GM19455 (cell line): ENCODE measurements at regions not wholly inside any gene's neighbourhood (a gene's known extent, or its start where the extent isn't known, plus 50 kb on each side); places are given as distances from the start of the nearest gene placed in this dataset.
"Not testable (repeated sequence)": the region's sequence is repeated elsewhere in the genome, so short reads cannot be mapped to it uniquely, and the experiment has no call there.

Experiments used
- ATAC-seq: cut with Tn5 transposase; IDR thresholded peaks from one replicate; pipeline ENCODE4 v1.9.1; 2021; ENCODE audit not compliant: unreplicated experiment

GRCh38 chr4:33073811-33074210 is 2353.6 kb downstream of the PCDH7 start:
- ATAC-seq = no peak

- ATAC-seq = no peak
Measured at GRCh38 chr4:33078145-33078544, 2358.0 kb downstream of the PCDH7 start.

- ATAC-seq = no peak
Measured at GRCh38 chr4:33080275-33080674, 2360.1 kb downstream of the PCDH7 start.

- no peak for ATAC-seq
Measured at GRCh38 chr4:33085709-33086108, 2365.5 kb downstream of the PCDH7 start.

GRCh38 chr4:33086331-33086925 is 2366.3 kb downstream of the PCDH7 start:
- no peak for ATAC-seq

GRCh38 chr4:33088713-33089112 is 2368.5 kb downstream of the PCDH7 start:
- ATAC-seq = no peak

GRCh38 chr4:33090910-33091309 is 2370.7 kb downstream of the PCDH7 start:
- no peak for ATAC-seq

- no peak for ATAC-seq
Measured at GRCh38 chr4:33091961-33092360, 2371.8 kb downstream of the PCDH7 start.

GRCh38 chr4:33104273-33104672 is 2384.1 kb downstream of the PCDH7 start:
- ATAC-seq = no peak

GRCh38 chr4:33107814-33108213 is 2387.6 kb downstream of the PCDH7 start:
- ATAC-seq = no peak

- ATAC-seq = no peak
Measured at GRCh38 chr4:33111117-33111516, 2390.9 kb downstream of the PCDH7 start.

- no peak for ATAC-seq
Measured at GRCh38 chr4:33116871-33117270, 2396.7 kb downstream of the PCDH7 start.

- ATAC-seq = no peak
Measured at GRCh38 chr4:33126002-33126401, 2405.8 kb downstream of the PCDH7 start.

GRCh38 chr4:33130662-33131061 is 2410.5 kb downstream of the PCDH7 start:
- not testable (repeated sequence) for ATAC-seq

- no peak for ATAC-seq
Measured at GRCh38 chr4:33133723-33134122, 2413.6 kb downstream of the PCDH7 start.

- no peak for ATAC-seq
Measured at GRCh38 chr4:33134366-33134765, 2414.2 kb downstream of the PCDH7 start.

GRCh38 chr4:33149658-33150524 is 2429.7 kb downstream of the PCDH7 start:
- ATAC-seq = no peak

GRCh38 chr4:33150525-33150910 is 2430.3 kb downstream of the PCDH7 start:
- ATAC-seq = no peak

GRCh38 chr4:33160126-33160525 is 2440.0 kb downstream of the PCDH7 start:
- ATAC-seq = no peak

- no peak for ATAC-seq
Measured at GRCh38 chr4:33161202-33161601, 2441.0 kb downstream of the PCDH7 start.

- no peak for ATAC-seq
Measured at GRCh38 chr4:33162122-33162521, 2442.0 kb downstream of the PCDH7 start.

GRCh38 chr4:33171873-33172525 is 2451.8 kb downstream of the PCDH7 start:
- ATAC-seq = no peak
